ENCODE measurements at regions not wholly inside any gene's neighbourhood (a gene's known extent, or its start where the extent isn't known, plus 50 kb on each side); places are given as distances from the start of the nearest gene placed in this dataset.

GRCh38 chr11:70720281-70720680 is 322.0 kb downstream of the CTTN start:
- H3K4me3 ChIP-seq (ENCODE audit: low read length), result no peak overlapping the region
- no peak for DNase-seq (ENCODE audit: low read depth)
- TF ChIP-seq CTCF (IDR thresholded peaks at IDR 0.05; ENCODE audit: insufficient read depth, low read depth, low read length, missing control alignments), result no peak

DNA sequence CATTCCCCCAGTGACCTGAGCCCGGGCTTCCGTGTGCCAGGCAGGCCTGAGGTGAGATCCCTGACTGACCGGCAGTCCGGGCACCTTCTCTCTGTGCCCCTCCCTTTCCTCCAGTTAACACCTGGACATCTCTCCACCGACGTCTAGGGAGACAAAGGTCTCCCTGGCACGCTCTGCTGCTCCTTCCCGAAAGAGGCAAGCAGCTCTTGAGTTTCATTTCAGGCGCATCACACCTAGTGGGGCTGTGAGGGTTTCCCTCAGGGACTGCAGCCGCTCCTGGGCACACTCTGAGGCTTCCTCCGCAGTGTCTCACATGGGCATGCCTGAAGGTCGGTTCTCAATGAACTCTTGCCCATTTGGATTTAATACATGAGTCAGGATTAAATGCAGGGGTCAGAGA is 322.7 kb downstream of the CTTN start:
- DNase-seq (ENCODE audit: low read depth), result no peak
- TF ChIP-seq CTCF (IDR thresholded peaks at IDR 0.05; ENCODE audit: insufficient read depth, low read depth, low read length, missing control alignments), result no peak
- no peak overlapping the region for H3K4me3 ChIP-seq (ENCODE audit: low read length)

DNA sequence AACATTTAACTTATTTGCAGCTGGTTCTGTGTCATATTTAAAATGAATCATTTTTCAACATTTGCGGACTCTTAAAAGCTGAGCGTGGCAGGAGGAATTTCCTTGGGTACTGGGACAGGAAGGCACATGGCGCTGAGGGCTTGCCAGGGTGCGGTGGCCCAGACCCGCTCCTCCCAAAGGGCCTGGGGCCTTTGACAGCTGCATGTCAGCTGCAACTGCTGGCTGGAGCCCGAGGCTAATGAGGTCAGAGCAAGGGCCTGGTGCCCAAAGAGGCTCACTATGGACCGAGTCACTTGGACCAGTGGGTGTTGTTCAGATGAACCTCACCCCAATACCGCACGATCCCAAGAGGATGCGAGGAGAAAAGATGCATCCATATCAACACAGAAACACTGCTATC is 326.9 kb downstream of the CTTN start:
- no peak overlapping the region for H3K4me3 ChIP-seq (ENCODE audit: low read length)
- DNase-seq (ENCODE audit: low read depth), result no peak
- no peak for TF ChIP-seq CTCF (IDR thresholded peaks at IDR 0.05; ENCODE audit: insufficient read depth, low read depth, low read length, missing control alignments)

- TF ChIP-seq CTCF (IDR thresholded peaks at IDR 0.05; ENCODE audit: insufficient read depth, low read depth, low read length, missing control alignments), result no peak
- no peak for DNase-seq (ENCODE audit: low read depth)
- H3K4me3 ChIP-seq (ENCODE audit: low read length), result no peak overlapping the region
Measured at GRCh38 chr11:70725739-70726138, 327.4 kb downstream of the CTTN start.

GRCh38 chr11:70727021-70727420 is 328.7 kb downstream of the CTTN start:
- DNase-seq (ENCODE audit: low read depth), result no peak
- TF ChIP-seq CTCF (IDR thresholded peaks at IDR 0.05; ENCODE audit: insufficient read depth, low read depth, low read length, missing control alignments), result no peak
- H3K4me3 ChIP-seq (ENCODE audit: low read length), result no peak overlapping the region

DNA sequence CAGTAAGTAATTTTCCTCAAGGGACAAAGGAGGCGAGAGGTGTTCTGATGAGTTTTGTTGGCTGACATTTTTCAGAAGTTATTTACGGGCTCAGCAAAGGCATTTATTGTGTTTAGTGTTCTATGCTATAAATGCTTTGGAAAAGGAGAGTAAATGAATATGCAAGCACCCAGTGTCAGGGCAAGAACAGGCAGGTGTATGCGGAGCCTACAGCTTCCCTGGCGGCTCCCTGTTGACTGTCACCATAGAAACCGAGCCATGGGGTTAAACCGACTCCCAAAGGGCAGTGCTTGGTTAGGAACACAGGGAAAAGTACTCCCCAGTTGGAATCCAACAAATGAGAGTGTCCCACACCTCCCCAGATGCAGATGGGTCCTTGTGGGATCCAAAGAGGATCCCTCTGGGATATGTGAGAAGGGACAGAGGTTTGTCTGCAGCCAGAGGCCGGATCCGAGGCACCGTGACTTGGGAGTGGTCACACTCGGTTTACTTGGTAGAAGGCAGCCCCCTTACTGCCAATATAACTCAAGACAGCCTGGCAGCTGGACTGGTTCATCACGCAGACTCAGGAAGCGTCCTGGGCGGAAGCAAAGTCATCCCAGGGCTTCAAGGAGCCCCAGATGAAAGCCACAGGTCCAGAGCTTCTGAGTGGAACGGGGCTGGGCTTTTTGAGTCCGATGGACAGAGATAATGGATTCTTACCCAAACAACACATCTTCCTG is 329.7 kb downstream of the CTTN start:
- no peak overlapping the region for H3K4me3 ChIP-seq (ENCODE audit: low read length)
- TF ChIP-seq CTCF (IDR thresholded peaks at IDR 0.05; ENCODE audit: insufficient read depth, low read depth, low read length, missing control alignments), result no peak
- DNase-seq (ENCODE audit: low read depth), result peak; percentile 4

- no peak overlapping the region for H3K4me3 ChIP-seq (ENCODE audit: low read length)
- no peak for TF ChIP-seq CTCF (IDR thresholded peaks at IDR 0.05; ENCODE audit: insufficient read depth, low read depth, low read length, missing control alignments)
- DNase-seq (ENCODE audit: low read depth), result no peak
Measured at GRCh38 chr11:70729949-70730348, 331.6 kb downstream of the CTTN start.

Data from epithelial cell of esophagus (primary cell).